HUES48 (cell line): ENCODE measurements at regions not wholly inside any gene's neighbourhood (a gene's known extent, or its start where the extent isn't known, plus 50 kb on each side); places are given as distances from the start of the nearest gene placed in this dataset.

Experiments used
- H3K27ac ChIP-seq: one replicate; pipeline ENCODE4 v1.7.0; 2013; ENCODE audit warnings: low read depth, low read length, inconsistent platforms
- H3K27me3 ChIP-seq: 2 replicates; pipeline ENCODE4 v1.6.1; 2013; ENCODE audit warnings: mild to moderate bottlenecking, low read length; ENCODE audit not compliant: control insufficient read depth, insufficient read depth
- H3K36me3 ChIP-seq: 2 replicates; pipeline ENCODE4 v1.6.1; 2013; ENCODE audit warnings: low read length; ENCODE audit not compliant: control insufficient read depth, insufficient read depth
- H3K4me1 ChIP-seq: 2 replicates; pipeline ENCODE4 v1.6.1; 2013; ENCODE audit warnings: mild to moderate bottlenecking, low read length; ENCODE audit not compliant: control insufficient read depth, insufficient read depth
- H3K4me3 ChIP-seq: 2 replicates; pipeline ENCODE4 v1.5.1; 2013; ENCODE audit warnings: mild to moderate bottlenecking, low read depth, low read length
- H3K9ac ChIP-seq: 2 replicates; pipeline ENCODE4 v1.6.1; 2013; ENCODE audit warnings: mild to moderate bottlenecking, low read depth, low read length, moderate library complexity
- H3K9me3 ChIP-seq: 2 replicates; pipeline ENCODE4 v1.6.1; 2013; ENCODE audit warnings: low read length; ENCODE audit not compliant: control insufficient read depth, insufficient read depth

DNA sequence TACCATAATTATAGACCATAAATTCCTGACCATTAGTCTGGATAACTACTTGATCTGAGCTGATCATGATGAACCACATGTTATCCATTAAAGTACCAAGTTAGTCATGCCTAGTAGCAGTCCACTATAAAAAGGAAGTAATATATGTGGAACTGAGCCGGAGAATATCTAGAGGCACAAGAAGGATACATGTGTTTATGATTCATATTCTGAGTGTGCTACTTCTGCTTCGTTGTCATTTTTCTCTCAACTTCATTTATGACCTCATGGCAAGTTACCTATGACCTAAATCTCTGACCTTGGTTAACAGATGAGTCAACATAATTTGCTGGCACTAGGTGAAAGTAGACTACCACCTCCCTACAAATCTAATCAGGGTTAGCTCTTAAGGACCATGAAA is 56.5 kb upstream of the ANKRD17 start:
- Histone ChIP-seq H3K36me3 (no peaks in the 10 kb centered on the region), H3K9me3 (peaks cover 13% of the 10 kb centered on the region), H3K27ac (no peak overlapping the region), H3K9ac (no peak overlapping the region), H3K4me1 (no peaks in the 10 kb centered on the region), H3K4me3 (no peak overlapping the region), H3K27me3 (no peaks in the 10 kb centered on the region)

DNA sequence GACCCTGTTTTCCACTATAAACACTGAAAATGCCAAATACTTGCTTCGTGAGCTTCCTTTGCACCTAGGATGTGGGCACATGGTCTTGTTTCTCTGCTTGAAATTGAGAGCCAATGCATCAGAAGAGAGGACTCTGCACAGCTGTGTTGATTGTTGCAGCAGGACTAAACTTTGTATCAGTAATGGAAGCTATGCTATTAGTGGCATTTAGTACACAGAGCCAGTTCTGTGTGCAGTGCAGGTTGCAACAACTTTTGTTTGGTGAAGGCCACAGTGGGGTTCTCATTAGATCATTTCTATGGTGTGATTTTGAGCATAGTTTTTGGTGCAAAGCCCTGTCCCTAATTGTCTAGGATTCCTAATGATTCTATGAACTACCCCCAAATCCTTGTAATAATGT is 54.4 kb upstream of the ANKRD17 start:
- no peaks in the 10 kb centered on the region for H3K36me3 ChIP-seq
- no peak overlapping the region for H3K9ac ChIP-seq
- no peaks in the 10 kb centered on the region for H3K4me1 ChIP-seq

DNA sequence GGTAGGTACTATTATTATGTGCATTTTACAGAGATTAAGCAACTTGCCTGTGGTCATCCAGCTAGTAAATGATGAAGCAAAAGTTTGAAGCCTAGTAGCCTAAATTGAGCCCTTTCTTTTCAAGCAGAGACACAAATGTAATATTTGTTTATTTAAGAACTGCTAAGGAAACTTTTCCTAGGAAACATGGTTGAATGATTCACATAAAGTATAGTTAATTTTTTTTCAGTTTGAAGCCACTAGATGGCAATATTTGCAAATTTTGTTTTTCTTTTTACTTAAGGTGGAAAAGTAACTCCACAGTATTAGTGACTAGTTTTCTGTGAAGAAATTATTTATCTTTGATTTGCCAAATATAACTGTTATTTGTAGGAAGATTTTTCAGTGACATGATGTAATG is 52.8 kb upstream of the ANKRD17 start:
- Histone ChIP-seq H3K9me3 (no peaks in the 10 kb centered on the region), H3K4me1 (no peaks in the 10 kb centered on the region), H3K27ac (no peak overlapping the region), H3K4me3 (no peak overlapping the region), H3K36me3 (no peaks in the 10 kb centered on the region), H3K9ac (no peak overlapping the region), H3K27me3 (no peaks in the 10 kb centered on the region)

More for the DNA sequence above, 54.4 kb upstream of the ANKRD17 start:
- Histone ChIP-seq H3K27me3 (no peaks in the 10 kb centered on the region), H3K27ac (no peak overlapping the region), H3K4me3 (no peak overlapping the region), H3K9me3 (no peaks in the 10 kb centered on the region)

DNA sequence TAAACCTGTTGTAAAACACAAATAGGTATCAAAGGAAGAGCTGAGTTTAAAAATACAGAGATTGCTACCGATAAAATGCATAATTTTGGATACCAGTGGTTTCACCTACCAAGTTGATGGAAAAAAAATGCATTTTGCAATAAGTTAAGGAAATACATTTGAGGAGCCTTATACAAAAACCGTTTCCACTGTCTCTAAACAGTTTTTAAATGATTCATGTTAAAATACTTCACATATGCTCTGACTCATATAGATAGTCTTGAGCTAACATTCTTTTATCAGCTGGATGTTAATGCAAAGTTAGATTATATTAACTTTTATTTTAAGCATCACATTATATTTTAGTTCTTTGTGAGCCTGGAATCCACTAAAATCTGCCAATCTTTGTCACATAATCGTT is 50.6 kb upstream of the ANKRD17 start:
- Histone ChIP-seq H3K36me3 (no peaks in the 10 kb centered on the region), H3K9me3 (no peaks in the 10 kb centered on the region), H3K9ac (no peak overlapping the region), H3K27me3 (no peaks in the 10 kb centered on the region), H3K4me1 (no peaks in the 10 kb centered on the region), H3K4me3 (no peak overlapping the region), H3K27ac (no peak overlapping the region)
